SK-N-MC (cell line): ENCODE measurements at regions not wholly inside any gene's neighbourhood (a gene's known extent, or its start where the extent isn't known, plus 50 kb on each side); places are given as distances from the start of the nearest gene placed in this dataset.

ENCODE experiments used
- EZH2 ChIP-seq: fragments of 200-600 bp; sonication (generic); IDR thresholded peaks from one replicate; pipeline ENCODE4 v1.6.1; 2017; ENCODE audit warnings: antibody characterized with exemption
- FOXP2 ChIP-seq: optimal IDR thresholded peaks from 2 replicates; pipeline ENCODE3; 2011; ENCODE audit warnings: mild to moderate bottlenecking, moderate library complexity; ENCODE audit not compliant: insufficient read depth; ENCODE audit errors: extremely low read length, control extremely low read depth
- POLR2AphosphoS5 ChIP-seq: IDR thresholded peaks from 2 replicates; pipeline ENCODE4 v1.6.1; 2012; ENCODE audit warnings: mild to moderate bottlenecking, low read depth, low read length, borderline replicate concordance

- TF ChIP-seq EZH2 (no peak), POLR2AphosphoS5 (no peak), FOXP2 (no peak)
These were observed 126.3 kb upstream of the SALL3 start for GRCh38 chr18:78853341-78853740.
